ENCODE measurements at regions not wholly inside any gene's neighbourhood (a gene's known extent, or its start where the extent isn't known, plus 50 kb on each side); places are given as distances from the start of the nearest gene placed in this dataset.

DNA sequence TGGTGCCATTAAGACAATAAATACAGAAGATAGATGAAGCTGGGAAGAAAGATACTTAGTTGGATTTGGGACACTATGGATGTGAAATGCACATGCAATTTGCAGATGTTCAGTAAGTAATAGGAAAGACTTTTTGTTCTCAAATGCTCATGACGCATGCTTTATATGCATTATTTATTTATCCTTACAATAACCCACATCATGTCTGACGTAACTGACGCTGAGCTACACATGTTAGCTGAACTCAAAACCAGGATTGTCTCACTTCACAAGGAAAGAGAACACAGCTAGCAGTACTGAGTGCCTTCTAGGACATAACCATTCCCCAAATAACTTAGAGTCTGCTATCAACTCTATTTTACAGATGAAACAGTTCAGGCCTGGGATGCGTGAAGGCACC is 463.4 kb downstream of the FGF9 start:
- TF ChIP-seq, protein P1, sequence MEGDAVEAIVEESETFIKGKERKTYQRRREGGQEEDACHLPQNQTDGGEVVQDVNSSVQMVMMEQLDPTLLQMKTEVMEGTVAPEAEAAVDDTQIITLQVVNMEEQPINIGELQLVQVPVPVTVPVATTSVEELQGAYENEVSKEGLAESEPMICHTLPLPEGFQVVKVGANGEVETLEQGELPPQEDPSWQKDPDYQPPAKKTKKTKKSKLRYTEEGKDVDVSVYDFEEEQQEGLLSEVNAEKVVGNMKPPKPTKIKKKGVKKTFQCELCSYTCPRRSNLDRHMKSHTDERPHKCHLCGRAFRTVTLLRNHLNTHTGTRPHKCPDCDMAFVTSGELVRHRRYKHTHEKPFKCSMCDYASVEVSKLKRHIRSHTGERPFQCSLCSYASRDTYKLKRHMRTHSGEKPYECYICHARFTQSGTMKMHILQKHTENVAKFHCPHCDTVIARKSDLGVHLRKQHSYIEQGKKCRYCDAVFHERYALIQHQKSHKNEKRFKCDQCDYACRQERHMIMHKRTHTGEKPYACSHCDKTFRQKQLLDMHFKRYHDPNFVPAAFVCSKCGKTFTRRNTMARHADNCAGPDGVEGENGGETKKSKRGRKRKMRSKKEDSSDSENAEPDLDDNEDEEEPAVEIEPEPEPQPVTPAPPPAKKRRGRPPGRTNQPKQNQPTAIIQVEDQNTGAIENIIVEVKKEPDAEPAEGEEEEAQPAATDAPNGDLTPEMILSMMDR (IDR thresholded peaks at IDR 0.05): no peak
- no peak for TF ChIP-seq ZFX (IDR thresholded peaks at IDR 0.05; ENCODE audit: borderline replicate concordance)

Data from 22Rv1 (cell line).